GM19397 (cell line): ENCODE measurements at regions not wholly inside any gene's neighbourhood (a gene's known extent, or its start where the extent isn't known, plus 50 kb on each side); places are given as distances from the start of the nearest gene placed in this dataset.

Experiments
- ATAC-seq: cut with Tn5 transposase; IDR thresholded peaks from one replicate; pipeline ENCODE4 v1.9.1; 2021; ENCODE audit warnings: mild to moderate bottlenecking, moderate library complexity; ENCODE audit not compliant: unreplicated experiment

DNA sequence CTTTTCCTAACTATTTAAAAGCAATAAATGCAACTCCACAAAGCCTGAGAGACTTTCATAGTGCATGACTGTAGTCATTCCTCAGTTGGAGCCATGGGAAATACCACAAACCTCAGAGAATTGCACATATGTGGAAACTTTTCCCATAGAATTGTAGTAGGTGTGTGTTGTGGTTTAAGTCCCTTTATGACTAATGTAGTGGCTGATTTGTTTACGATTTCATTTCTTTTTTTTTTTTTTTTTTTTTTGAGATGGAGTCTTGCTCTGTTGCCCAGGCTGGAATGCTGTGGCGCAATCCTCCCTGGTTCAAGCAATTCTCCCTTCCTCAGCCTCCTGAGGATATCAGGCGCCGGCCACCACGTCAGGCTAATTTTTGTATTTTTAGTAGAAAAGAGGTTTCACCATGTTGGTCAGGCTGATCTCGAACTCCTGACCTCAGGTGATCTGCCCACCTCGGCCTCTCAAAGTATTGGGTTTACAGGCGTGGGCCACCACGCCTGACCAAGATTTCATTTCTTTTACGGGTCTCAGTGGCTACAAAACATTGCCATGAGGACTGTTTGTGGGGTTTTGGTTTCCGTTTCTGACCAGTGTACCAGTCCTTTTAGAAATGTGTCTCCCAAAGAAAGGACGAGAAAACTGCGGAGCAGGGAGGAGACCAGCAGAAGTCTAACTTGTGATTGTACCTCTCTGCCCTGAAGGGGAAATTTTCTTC, 212.1 kb upstream of the MARCKS start:
- ATAC-seq: no peak

DNA sequence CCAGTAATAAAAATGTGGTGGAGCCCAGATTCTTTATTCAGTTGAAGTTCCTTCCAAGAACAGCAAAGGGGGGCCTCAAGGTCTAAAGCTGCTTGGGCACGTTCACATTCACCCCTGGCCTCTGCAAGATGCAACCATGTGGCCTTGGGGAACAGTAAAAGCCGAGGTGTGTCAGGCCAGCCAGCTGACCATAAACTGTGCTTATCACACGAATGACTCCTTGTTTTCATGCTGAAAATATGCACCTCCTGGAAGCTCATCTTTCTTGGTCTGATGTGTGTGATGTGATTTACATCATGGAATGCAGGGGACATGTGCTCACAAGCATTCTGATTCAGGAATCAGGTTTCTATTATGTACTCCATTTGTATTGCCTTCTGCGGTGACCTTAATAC, 211.6 kb upstream of the MARCKS start:
- no peak for ATAC-seq

DNA sequence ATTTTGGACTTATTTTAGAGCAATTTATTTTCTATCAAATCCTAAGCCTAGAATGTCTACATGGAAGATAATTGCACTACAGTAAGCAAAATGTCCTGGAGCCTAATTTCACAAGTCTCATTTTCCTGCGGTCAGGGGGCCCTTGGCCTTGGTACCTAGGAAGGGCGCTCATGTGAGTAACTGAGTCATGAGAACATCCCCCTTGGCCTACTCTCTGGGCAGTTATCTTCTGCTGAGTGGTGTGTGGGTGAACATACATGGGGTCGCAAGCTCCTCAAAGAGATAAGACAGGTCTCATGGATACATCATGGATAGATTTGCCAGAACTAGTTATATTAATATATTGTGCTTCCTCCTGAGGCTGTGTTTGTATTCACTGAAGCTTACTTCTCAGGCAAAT, 211.2 kb upstream of the MARCKS start:
- ATAC-seq: no peak

GRCh38 chr6:113646701-113647100, 210.4 kb upstream of the MARCKS start:
- ATAC-seq: no peak

- no peak for ATAC-seq
Observed at GRCh38 chr6:113647143-113647889, 209.8 kb upstream of the MARCKS start.

DNA sequence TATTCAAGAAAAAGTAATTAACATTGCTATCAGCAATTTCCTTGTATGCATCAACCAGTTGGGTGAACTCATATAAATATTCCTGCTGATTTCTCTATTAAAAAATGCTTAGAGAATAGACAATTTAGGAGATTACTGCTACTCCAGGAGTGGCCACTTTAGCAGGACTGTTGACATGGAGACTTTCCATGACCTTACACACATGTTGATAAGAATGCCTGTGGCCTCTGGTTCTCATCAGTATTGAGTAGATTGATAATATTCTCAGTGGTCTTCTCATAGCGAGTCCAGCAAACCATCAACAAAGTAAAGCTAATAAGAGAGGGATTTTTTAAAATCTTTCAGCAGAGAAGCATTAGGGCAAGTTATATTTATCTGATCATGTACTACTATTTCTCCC, 208.4 kb upstream of the MARCKS start:
- ATAC-seq: no peak

GRCh38 chr6:113649276-113649675, 207.9 kb upstream of the MARCKS start:
- ATAC-seq: no peak

GRCh38 chr6:113649880-113650609, 207.1 kb upstream of the MARCKS start:
- no peak for ATAC-seq

DNA sequence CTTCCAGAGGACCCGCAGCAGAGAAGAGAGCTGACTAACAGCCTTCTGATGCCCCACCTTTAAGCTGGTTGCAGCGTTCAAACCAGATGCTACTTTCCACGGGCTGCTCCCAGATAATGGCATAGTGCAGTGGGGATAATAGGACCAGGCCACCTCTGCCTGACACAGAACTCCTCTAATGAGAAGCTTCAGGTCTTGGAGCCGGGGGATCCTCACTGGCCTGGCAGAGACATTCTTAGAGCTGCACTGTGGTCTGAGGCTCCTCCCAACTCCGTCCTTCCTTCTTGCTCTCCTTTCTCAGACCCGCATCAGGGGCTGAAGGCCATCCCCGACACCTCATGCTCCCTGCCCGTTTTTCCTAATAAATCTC, 206.6 kb upstream of the MARCKS start:
- ATAC-seq: no peak

DNA sequence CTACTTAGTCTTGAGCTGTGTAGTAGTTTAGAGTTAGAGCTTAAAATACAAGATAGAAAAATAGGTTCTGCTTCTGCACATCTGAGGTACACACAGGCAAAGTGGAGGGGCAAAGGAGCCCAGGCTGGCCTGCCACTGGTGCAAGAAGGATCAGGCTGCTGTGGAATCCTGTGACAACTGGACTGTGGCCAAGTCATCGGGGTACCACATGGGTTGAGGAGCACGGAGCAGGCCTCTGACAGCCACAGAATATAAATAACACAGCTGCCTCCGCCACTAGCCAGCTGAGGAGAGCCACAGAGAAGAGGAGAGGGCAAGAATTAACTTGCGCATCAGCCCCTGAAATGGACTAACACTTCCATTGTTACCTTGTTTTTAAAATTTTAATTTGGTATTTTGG, 206.0 kb upstream of the MARCKS start:
- no peak for ATAC-seq

GRCh38 chr6:113651920-113652319, 205.2 kb upstream of the MARCKS start:
- no peak for ATAC-seq

GRCh38 chr6:113653275-113653674, 203.9 kb upstream of the MARCKS start:
- no peak for ATAC-seq

DNA sequence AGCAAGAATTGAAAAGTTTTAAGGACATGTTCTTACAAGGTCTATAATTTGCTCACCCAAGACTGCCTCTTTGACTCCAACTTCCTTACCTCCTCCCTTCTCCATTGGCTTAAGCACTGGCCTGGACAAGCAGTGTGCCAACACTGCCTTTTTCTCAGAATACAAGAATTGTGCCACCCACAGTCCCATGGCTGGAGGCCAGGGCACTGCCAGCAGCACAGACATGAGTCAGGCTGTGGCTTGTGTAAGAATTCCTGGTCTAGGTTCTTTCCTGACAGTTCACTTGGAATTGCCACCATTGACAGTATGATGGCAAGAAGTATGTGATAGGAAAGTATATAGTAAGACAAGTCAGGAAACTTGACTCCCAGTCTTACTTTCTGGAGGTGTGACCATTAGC, 202.7 kb upstream of the MARCKS start:
- no peak for ATAC-seq

GRCh38 chr6:113655761-113656160, 201.4 kb upstream of the MARCKS start:
- ATAC-seq: no peak

- ATAC-seq: no peak
Observed at GRCh38 chr6:113659762-113660404, 197.3 kb upstream of the MARCKS start.

- ATAC-seq: no peak
Observed at GRCh38 chr6:113660819-113661218, 196.3 kb upstream of the MARCKS start.

DNA sequence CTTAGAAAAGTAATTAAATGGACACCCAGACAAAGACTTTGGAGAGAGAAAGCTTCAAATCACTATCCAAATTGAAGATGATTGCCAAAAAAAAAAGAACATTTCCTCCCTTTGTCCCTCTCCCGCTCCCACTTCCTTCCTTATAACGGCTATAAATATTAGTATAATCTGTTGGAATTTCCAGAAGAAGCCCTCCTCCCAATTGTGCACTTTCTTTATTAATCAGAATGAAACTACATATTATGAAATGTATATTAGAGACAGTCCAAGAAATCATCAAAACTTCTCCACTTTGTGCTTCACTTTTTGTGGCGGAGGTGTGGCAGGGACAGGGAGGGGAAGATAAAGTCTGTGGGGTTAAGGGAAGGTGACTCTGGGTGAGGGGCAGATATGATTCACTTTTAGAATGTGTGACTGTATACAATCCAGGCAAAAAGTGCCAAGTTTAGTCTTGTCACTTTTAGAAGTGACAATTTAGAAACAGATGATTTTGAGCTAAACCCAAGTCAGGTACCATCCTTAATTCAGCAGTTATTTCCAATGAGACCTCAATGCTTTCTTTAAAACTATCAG, 195.0 kb upstream of the MARCKS start:
- ATAC-seq: no peak

DNA sequence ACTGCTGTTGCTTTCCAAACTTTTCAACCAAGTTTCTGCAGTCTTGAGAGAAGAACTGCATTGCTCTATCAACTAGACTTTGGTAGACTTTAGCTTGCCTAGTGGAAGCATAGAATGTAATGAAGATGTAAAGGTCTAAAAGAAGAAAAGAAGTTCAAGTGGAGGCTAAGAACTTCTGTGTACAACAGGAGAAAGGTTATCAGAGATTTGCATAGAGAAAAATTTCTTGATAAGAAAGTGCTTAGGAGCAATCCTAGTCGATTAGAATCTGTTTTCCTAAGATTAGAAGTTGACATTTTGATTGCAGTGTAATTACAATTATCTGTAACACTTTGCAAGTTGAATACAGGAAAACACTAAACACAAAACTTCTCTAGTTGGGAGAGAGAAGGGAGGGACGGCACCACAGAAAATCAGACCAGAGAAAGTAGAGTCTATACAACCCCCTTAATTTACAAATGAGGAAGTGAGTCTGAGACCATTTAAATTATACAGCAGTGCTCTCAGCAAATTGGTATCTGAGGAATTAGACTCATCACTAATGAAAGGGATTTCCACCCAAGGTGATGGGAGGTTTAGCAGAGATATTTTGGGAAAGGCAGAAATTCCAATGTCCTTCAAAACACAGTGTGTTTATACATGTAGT, 194.3 kb upstream of the MARCKS start:
- no peak for ATAC-seq

DNA sequence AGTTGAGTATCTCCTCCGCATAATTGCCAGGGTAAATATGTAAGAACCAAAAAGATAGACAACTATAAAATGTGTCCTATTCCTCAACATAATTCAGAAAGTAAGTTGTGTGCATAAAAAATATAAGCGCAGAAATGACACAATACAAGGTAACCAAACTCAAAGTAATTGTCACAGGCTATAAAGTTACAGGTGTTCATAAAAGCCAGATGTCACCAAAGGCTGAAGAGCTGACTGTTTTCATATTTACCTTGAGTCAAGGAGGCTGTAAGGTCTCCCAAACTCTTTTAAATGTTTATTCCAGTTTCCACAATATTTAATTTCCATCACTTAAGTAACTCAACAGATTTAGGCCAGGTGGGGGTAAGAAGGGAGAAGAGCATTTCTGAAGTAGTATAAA, 192.2 kb upstream of the MARCKS start:
- ATAC-seq: no peak

- ATAC-seq: no peak
Observed at GRCh38 chr6:113668641-113669408, 188.3 kb upstream of the MARCKS start.
